ENCODE measurements at regions not wholly inside any gene's neighbourhood (a gene's known extent, or its start where the extent isn't known, plus 50 kb on each side); places are given as distances from the start of the nearest gene placed in this dataset.

- no peaks in the 10 kb centered on the region for H3K27me3 ChIP-seq (ENCODE audit: insufficient read depth, low read depth, low read length)
- H3K36me3 ChIP-seq (ENCODE audit: insufficient read depth, low read length) = no peaks in the 10 kb centered on the region
- H3K4me2 ChIP-seq (ENCODE audit: low read length) = no peak overlapping the region
- H3K9me3 ChIP-seq (ENCODE audit: low read length) = no peaks in the 10 kb centered on the region
- H3K27ac ChIP-seq (ENCODE audit: low read length) = no peak overlapping the region
- no peak overlapping the region for H3K4me3 ChIP-seq (ENCODE audit: low read length)
- no peak overlapping the region for H3K9ac ChIP-seq (ENCODE audit: low read length)
- H3F3A ChIP-seq (ENCODE audit: insufficient read depth, low read length, poor library complexity, severe bottlenecking) = no peaks in the 10 kb centered on the region
- H3K9me2 ChIP-seq (ENCODE audit: insufficient read depth, low read length) = no peaks in the 10 kb centered on the region
- H3K79me2 ChIP-seq (replicated peaks; ENCODE audit: insufficient read depth, low read length) = no peaks in the 10 kb centered on the region
- H4K20me1 ChIP-seq (ENCODE audit: insufficient read depth) = no peaks in the 10 kb centered on the region
- no peak for TF ChIP-seq EP300 (conservative IDR thresholded peaks at IDR 0.05; ENCODE audit: poor library complexity, severe bottlenecking)
- TF ChIP-seq SMC3 (conservative IDR thresholded peaks at IDR 0.05; ENCODE audit: poor library complexity) = no peak
- no peak overlapping the region for H2AFZ ChIP-seq (ENCODE audit: low read depth, low read length)
These were observed 1823.4 kb downstream of the MAT2B start for GRCh38 chr5:165328846-165329245.

DNA sequence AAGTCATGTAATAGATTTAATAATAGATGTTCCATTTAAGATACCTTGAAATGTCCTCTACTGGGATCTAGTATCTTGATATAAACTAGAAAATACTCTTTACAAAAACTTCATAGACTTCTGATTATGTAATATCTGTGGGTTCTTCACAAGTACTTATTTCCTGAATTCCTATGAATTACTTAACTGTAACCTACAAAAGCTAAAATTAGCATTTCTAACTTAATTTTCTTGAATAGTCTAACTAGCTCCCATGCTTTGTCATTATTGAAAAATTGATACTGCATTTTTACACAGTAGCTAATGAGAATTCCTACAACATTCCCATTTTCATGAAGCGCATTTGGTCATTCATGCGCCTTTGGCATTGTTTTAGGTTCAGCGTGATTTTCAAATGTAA lies 1828.2 kb downstream of the MAT2B start:
- no peaks in the 10 kb centered on the region for H3K79me2 ChIP-seq (replicated peaks; ENCODE audit: insufficient read depth, low read length)
- H3F3A ChIP-seq (ENCODE audit: insufficient read depth, low read length, poor library complexity, severe bottlenecking) = no peaks in the 10 kb centered on the region
- TF ChIP-seq SMC3 (conservative IDR thresholded peaks at IDR 0.05; ENCODE audit: poor library complexity) (no peak), EZH2 (IDR thresholded peaks at IDR 0.05; ENCODE audit: borderline replicate concordance, insufficient read depth, low read length, poor library complexity, severe bottlenecking) (no peak), RAD21 (conservative IDR thresholded peaks at IDR 0.05) (no peak), EP300 (conservative IDR thresholded peaks at IDR 0.05; ENCODE audit: poor library complexity, severe bottlenecking) (no peak), POLR2AphosphoS5 (IDR thresholded peaks at IDR 0.05) (no peak)
- H4K20me1 ChIP-seq (ENCODE audit: insufficient read depth) = no peaks in the 10 kb centered on the region
- H3K4me2 ChIP-seq (ENCODE audit: low read length) = no peak overlapping the region
- H3K9me3 ChIP-seq (ENCODE audit: low read length) = no peaks in the 10 kb centered on the region
- H3K9ac ChIP-seq (ENCODE audit: low read length) = no peak overlapping the region
- H3K36me3 ChIP-seq (ENCODE audit: insufficient read depth, low read length) = no peaks in the 10 kb centered on the region
- H3K27ac ChIP-seq (ENCODE audit: low read length) = no peak overlapping the region
- no peak overlapping the region for H2AFZ ChIP-seq (ENCODE audit: low read depth, low read length)
- no peak overlapping the region for H3K4me3 ChIP-seq (ENCODE audit: low read length)
- no peaks in the 10 kb centered on the region for H3K9me2 ChIP-seq (ENCODE audit: insufficient read depth, low read length)
- H3K27me3 ChIP-seq (ENCODE audit: insufficient read depth, low read depth, low read length) = no peaks in the 10 kb centered on the region

- no peaks in the 10 kb centered on the region for H3K36me3 ChIP-seq (ENCODE audit: insufficient read depth, low read length)
- H4K20me1 ChIP-seq (ENCODE audit: insufficient read depth) = no peaks in the 10 kb centered on the region
- no peak overlapping the region for H3K9ac ChIP-seq (ENCODE audit: low read length)
- TF ChIP-seq POLR2AphosphoS5 (IDR thresholded peaks at IDR 0.05) (no peak), TAF1 (IDR thresholded peaks at IDR 0.05; ENCODE audit: low read depth) (no peak), SMC3 (conservative IDR thresholded peaks at IDR 0.05; ENCODE audit: poor library complexity) (no peak), CTCF (IDR thresholded peaks at IDR 0.05; ENCODE audit: poor library complexity, severe bottlenecking) (no peak), EP300 (conservative IDR thresholded peaks at IDR 0.05; ENCODE audit: poor library complexity, severe bottlenecking) (no peak), EZH2 (IDR thresholded peaks at IDR 0.05; ENCODE audit: borderline replicate concordance, insufficient read depth, low read length, poor library complexity, severe bottlenecking) (no peak), RAD21 (conservative IDR thresholded peaks at IDR 0.05) (no peak), MXI1 (conservative IDR thresholded peaks at IDR 0.05; ENCODE audit: poor library complexity, severe bottlenecking) (no peak)
- TF ChIP-seq, protein P1, sequence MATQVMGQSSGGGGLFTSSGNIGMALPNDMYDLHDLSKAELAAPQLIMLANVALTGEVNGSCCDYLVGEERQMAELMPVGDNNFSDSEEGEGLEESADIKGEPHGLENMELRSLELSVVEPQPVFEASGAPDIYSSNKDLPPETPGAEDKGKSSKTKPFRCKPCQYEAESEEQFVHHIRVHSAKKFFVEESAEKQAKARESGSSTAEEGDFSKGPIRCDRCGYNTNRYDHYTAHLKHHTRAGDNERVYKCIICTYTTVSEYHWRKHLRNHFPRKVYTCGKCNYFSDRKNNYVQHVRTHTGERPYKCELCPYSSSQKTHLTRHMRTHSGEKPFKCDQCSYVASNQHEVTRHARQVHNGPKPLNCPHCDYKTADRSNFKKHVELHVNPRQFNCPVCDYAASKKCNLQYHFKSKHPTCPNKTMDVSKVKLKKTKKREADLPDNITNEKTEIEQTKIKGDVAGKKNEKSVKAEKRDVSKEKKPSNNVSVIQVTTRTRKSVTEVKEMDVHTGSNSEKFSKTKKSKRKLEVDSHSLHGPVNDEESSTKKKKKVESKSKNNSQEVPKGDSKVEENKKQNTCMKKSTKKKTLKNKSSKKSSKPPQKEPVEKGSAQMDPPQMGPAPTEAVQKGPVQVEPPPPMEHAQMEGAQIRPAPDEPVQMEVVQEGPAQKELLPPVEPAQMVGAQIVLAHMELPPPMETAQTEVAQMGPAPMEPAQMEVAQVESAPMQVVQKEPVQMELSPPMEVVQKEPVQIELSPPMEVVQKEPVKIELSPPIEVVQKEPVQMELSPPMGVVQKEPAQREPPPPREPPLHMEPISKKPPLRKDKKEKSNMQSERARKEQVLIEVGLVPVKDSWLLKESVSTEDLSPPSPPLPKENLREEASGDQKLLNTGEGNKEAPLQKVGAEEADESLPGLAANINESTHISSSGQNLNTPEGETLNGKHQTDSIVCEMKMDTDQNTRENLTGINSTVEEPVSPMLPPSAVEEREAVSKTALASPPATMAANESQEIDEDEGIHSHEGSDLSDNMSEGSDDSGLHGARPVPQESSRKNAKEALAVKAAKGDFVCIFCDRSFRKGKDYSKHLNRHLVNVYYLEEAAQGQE (IDR thresholded peaks at IDR 0.05; ENCODE audit: borderline replicate concordance) = no peak
- H3K9me3 ChIP-seq (ENCODE audit: low read length) = no peaks in the 10 kb centered on the region
- H3K27me3 ChIP-seq (ENCODE audit: insufficient read depth, low read depth, low read length) = no peaks in the 10 kb centered on the region
- H3K79me2 ChIP-seq (replicated peaks; ENCODE audit: insufficient read depth, low read length) = no peaks in the 10 kb centered on the region
- H3K9me2 ChIP-seq (ENCODE audit: insufficient read depth, low read length) = no peaks in the 10 kb centered on the region
- no peaks in the 10 kb centered on the region for H3F3A ChIP-seq (ENCODE audit: insufficient read depth, low read length, poor library complexity, severe bottlenecking)
- no peak overlapping the region for H3K27ac ChIP-seq (ENCODE audit: low read length)
- no peak overlapping the region for H3K4me3 ChIP-seq (ENCODE audit: low read length)
- no peak overlapping the region for H3K4me2 ChIP-seq (ENCODE audit: low read length)
- no peak overlapping the region for H2AFZ ChIP-seq (ENCODE audit: low read depth, low read length)
These were observed 1828.8 kb downstream of the MAT2B start for GRCh38 chr5:165334201-165334600.
